Keratinocyte (primary cell): ENCODE measurements at regions not wholly inside any gene's neighbourhood (a gene's known extent, or its start where the extent isn't known, plus 50 kb on each side); places are given as distances from the start of the nearest gene placed in this dataset.

Source experiments
- DNase-seq: peaks from one replicate; pipeline ENCODE4 v3.0.0-alpha.2; 2011; ENCODE audit warnings: low read depth, missing footprints, low spot score
- FAIRE-seq: peaks from 2 replicates; lab custom pipeline; 2011; peaks lifted over from hg19 to GRCh38; lab: Jason Lieb, UNC
- H2AFZ ChIP-seq: 2 replicates; pipeline ENCODE4 v1.6.0; 2012; ENCODE audit warnings: low read length, control low read depth, inconsistent platforms; ENCODE audit not compliant: control insufficient read depth
- H3K27ac ChIP-seq: 2 replicates; pipeline ENCODE4 v1.5.1; 2011; ENCODE audit warnings: low read length; ENCODE audit not compliant: control insufficient read depth, insufficient read depth
- H3K27me3 ChIP-seq: 3 replicates; pipeline ENCODE4 v1.6.0; 2011; ENCODE audit warnings: low read length; ENCODE audit not compliant: control insufficient read depth, insufficient read depth; ENCODE audit errors: extremely low read depth
- H3K36me3 ChIP-seq, 2 experiments: 2 replicates in 1 of 2; 3 replicates in 1 of 2; pipeline ENCODE4 v1.5.1; 2011; ENCODE audit warnings: low read length in 2 of 2, mild to moderate bottlenecking in 1 of 2; ENCODE audit not compliant: control insufficient read depth in 2 of 2, insufficient read depth in 2 of 2; ENCODE audit errors: extremely low read depth in 1 of 2
- H3K4me1 ChIP-seq: 3 replicates; pipeline ENCODE4 v1.5.1; 2011; ENCODE audit warnings: low read length; ENCODE audit not compliant: control insufficient read depth, insufficient read depth; ENCODE audit errors: extremely low read depth
- H3K4me2 ChIP-seq: 3 replicates; pipeline ENCODE4 v1.6.0; 2011; ENCODE audit warnings: low read depth, low read length; ENCODE audit not compliant: control insufficient read depth, insufficient read depth; ENCODE audit errors: extremely low read depth
- H3K4me3 ChIP-seq, 3 experiments: fragments of 200-600 bp in 1 of 3; sonication (generic) in 1 of 3; 2 replicates in 2 of 3; 3 replicates in 1 of 3; pipeline ENCODE4 v1.5.1; 2011 to 2016; ENCODE audit warnings: low read length in 3 of 3, mild to moderate bottlenecking in 3 of 3, control low read depth in 2 of 3, inconsistent platforms in 1 of 3, low read depth in 1 of 3, mixed read lengths in 1 of 3, mixed run types in 1 of 3, moderate library complexity in 1 of 3; ENCODE audit not compliant: control insufficient read depth in 2 of 3, insufficient read depth in 2 of 3; ENCODE audit errors: extremely low read depth in 1 of 3
- H3K79me2 ChIP-seq: 2 replicates; pipeline ENCODE4 v1.6.0; 2012; ENCODE audit warnings: low read length; ENCODE audit not compliant: control insufficient read depth, insufficient read depth
- H3K9ac ChIP-seq: 3 replicates; pipeline ENCODE4 v1.6.0; 2011; ENCODE audit warnings: low read length; ENCODE audit not compliant: control insufficient read depth, insufficient read depth; ENCODE audit errors: extremely low read depth
- H3K9me1 ChIP-seq: 3 replicates; pipeline ENCODE4 v1.6.0; 2011; ENCODE audit warnings: low read length; ENCODE audit not compliant: control insufficient read depth, insufficient read depth; ENCODE audit errors: extremely low read depth
- H3K9me3 ChIP-seq: 2 replicates; pipeline ENCODE4 v1.5.1; 2012; ENCODE audit warnings: low read depth, low read length; ENCODE audit not compliant: control insufficient read depth
- H4K20me1 ChIP-seq: 3 replicates; pipeline ENCODE4 v1.6.0; 2011; ENCODE audit warnings: low read length; ENCODE audit not compliant: control insufficient read depth, insufficient read depth; ENCODE audit errors: extremely low read depth
- CTCF ChIP-seq, 3 experiments: IDR thresholded peaks in 1 of 3; conservative IDR thresholded peaks in 1 of 3; optimal IDR thresholded peaks in 1 of 3; 2 replicates in 2 of 3; 3 replicates in 1 of 3; pipeline versions ENCODE3 to v1.5.1; 2011; ENCODE audit warnings: low read length in 3 of 3, mild to moderate bottlenecking in 3 of 3, moderate library complexity in 2 of 3, control low read depth in 1 of 3, inconsistent platforms in 1 of 3; ENCODE audit not compliant: insufficient read depth in 2 of 3; ENCODE audit errors: extremely low read depth in 1 of 3
- EZH2 ChIP-seq: IDR thresholded peaks from one replicate; pipeline ENCODE4 v1.6.1; 2012; ENCODE audit warnings: inconsistent platforms, mild to moderate bottlenecking, low read length, moderate library complexity
- dilution Hi-C: fragments of 300-500 bp; cut with MboI; formaldehyde crosslinking; loops from one replicate; pipeline ENCODE4 v1.7.0; 2020; ENCODE audit warnings: low sequenced_read_pairs; ENCODE audit not compliant: extremely low pct_ligation_motif_present

DNA sequence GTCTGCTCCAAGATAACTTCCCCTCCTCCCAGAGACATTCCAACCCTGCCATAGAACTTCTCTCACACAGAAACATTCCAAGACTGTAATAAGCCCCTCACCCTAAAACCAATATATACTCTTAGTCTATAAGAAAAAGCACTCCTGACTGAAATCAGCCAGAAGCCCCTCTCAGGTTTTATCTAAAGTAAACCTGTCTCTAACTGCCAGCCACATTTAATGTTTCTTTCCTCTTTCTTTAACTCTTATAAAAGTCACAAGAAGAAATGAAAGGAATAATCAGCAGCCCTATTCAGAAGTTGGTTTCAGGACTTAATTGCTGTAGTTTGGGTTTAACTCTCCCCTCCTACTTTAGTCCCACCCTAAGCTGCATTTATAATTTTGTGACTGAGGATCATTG is 165.0 kb upstream of the ZCCHC13 start:
- no peaks in the 10 kb centered on the region for H3K27me3 ChIP-seq
- no peak for TF ChIP-seq CTCF (optimal IDR thresholded peaks at IDR 0.05 in 1 of 3, IDR thresholded peaks at IDR 0.05 in 1 of 3, conservative IDR thresholded peaks at IDR 0.05 in 1 of 3; ENCODE audit: extremely low read depth in 1 of 3, insufficient read depth in 2 of 3, low read length in 3 of 3)
- no peak for TF ChIP-seq EZH2
- H3K4me2 ChIP-seq = no peak overlapping the region
- no peaks in the 10 kb centered on the region for H3K79me2 ChIP-seq
- H3K27ac ChIP-seq = no peak overlapping the region
- no peak for FAIRE-seq
- no peak for DNase-seq
- dilution Hi-C loops = loop anchor here (25.0 kb wide), 1 partner anchor 277 kb away; the partner anchor contains the start of gene XIST
- H3K4me3 ChIP-seq = no peak overlapping the region
- H3K9me1 ChIP-seq = no peaks in the 10 kb centered on the region
- no peaks in the 10 kb centered on the region for H3K36me3 ChIP-seq
- no peaks in the 10 kb centered on the region for H3K4me1 ChIP-seq
- no peak overlapping the region for H2AFZ ChIP-seq
- H3K9ac ChIP-seq = no peak overlapping the region
- no peaks in the 10 kb centered on the region for H4K20me1 ChIP-seq
- H3K9me3 ChIP-seq = no peaks in the 10 kb centered on the region

GRCh38 chrX:74133156-74133796 is 170.7 kb upstream of the ZCCHC13 start:
- no peak overlapping the region for H3K4me3 ChIP-seq
- H3K27ac ChIP-seq = no peak overlapping the region
- no peaks in the 10 kb centered on the region for H3K4me1 ChIP-seq
- dilution Hi-C loops = loop anchor here (25.0 kb wide), 1 partner anchor 271 kb away; the partner anchor contains the start of gene XIST
- H4K20me1 ChIP-seq = no peaks in the 10 kb centered on the region
- no peak overlapping the region for H3K4me2 ChIP-seq
- no peaks in the 10 kb centered on the region for H3K9me3 ChIP-seq
- DNase-seq = no peak
- H3K27me3 ChIP-seq = no peaks in the 10 kb centered on the region
- no peaks in the 10 kb centered on the region for H3K79me2 ChIP-seq
- H2AFZ ChIP-seq = no peak overlapping the region
- TF ChIP-seq EZH2 (no peak), CTCF (optimal IDR thresholded peaks at IDR 0.05 in 1 of 3, IDR thresholded peaks at IDR 0.05 in 1 of 3, conservative IDR thresholded peaks at IDR 0.05 in 1 of 3; ENCODE audit: extremely low read depth in 1 of 3, insufficient read depth in 2 of 3, low read length in 3 of 3) (peak; percentile 47 to 74 (median 55))
- H3K9me1 ChIP-seq = no peaks in the 10 kb centered on the region
- peak; percentile 88 for FAIRE-seq
- H3K9ac ChIP-seq = no peak overlapping the region
- H3K36me3 ChIP-seq = no peaks in the 10 kb centered on the region
